ENCODE measurements at regions not wholly inside any gene's neighbourhood (a gene's known extent, or its start where the extent isn't known, plus 50 kb on each side); places are given as distances from the start of the nearest gene placed in this dataset.
"Not testable (repeated sequence)": the region's sequence is repeated elsewhere in the genome, so short reads cannot be mapped to it uniquely, and the experiment has no call there.

DNA sequence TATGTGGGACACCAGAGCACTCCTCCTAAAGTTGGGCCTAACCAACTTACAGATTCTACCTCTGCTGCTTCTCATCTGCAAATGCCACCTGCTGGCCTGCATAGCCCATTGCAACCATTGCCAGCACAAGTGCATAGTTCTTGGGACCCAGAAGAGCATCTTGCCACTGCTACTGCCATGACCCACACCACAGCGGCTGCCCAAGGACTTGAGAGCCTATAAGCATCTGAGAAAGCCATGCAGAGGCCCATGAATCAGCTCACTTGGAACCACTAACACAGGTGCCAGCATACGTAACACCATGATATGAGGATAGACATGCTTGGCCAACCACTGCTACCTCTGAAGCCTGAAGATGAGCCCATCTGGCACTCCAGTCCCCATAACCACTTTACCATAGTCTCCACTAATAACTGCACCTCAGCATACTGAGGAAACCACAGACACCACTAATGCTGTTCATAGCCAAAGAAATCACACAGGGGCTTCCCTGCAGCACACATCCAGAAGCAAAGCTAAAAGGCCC is 258.1 kb upstream of the AGTR2 start:
- no peak for DNase-seq

DNA sequence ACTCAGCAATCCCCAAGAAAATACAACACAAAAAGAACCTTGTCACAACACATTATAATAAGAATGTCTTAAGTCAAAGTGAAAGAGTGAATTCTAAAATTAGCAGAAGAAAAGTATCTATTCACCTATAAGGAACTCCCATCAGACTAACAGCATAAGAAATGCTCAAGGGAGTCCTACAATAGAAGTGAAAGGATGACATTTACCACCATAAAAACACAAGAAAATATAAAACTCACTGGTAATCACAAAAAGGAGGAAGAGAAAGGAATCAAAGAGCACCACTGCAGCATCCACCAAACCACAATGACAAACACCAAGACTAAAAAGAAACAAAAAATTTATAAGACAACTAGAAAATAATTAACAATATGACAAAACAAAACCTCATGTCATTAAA is 257.0 kb upstream of the AGTR2 start:
- no peak for DNase-seq

DNA sequence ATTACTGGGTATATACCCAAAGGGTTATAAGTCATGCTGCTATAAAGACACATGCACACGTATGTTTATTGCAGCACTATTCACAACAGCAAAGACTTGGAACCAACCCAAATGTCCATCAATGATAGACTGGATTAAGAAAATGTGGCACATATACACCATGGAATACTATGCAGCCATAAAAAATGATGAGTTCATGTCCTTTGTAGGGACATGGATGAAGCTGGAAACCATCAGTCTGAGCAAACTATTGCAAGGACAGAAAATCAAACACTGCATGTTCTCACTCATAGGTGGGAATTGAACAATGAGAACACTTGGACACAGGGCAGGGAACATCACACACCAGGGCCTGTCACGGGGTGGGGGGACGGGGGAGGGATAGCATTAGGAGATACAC is 254.9 kb upstream of the AGTR2 start:
- not testable (repeated sequence) for DNase-seq

DNA sequence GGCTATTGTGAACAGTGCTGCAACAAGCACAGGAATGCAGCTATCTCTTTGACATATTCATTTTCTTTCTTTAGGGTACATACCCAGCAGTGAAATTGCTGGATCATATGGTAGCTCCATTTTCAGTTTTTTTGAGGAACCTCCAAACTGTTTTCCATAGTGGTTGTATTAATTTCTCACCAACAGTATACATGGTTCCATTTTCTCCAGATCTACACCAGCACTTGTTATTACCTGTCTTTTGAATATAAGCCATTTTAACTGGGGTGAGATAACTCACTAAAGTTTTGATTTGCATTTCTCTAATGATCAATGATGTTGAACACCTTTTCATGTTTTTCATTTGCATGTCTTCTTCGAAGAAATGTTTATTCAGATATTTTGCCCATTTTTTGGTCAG is 241.1 kb upstream of the AGTR2 start:
- no peak for DNase-seq

DNA sequence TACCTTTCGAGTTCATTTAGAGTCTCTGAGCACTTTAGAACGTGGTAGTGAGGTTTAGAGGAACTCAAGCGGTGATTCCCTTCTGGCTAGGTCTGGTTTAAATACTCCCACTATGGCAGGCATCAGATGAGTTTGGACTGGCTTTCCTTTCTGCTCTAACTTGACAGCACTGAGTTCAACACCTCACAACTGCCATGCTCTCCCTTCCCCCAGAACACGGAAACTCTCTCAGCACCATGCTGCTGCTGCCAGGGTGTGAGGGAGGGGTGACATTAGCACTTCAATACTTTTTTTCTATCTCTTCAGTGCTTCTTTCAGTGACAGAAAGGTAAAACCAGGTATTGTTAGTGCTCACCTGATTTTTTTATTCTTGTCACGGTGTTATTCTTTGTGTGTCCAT is 234.5 kb upstream of the AGTR2 start:
- DNase-seq, result no peak

DNA sequence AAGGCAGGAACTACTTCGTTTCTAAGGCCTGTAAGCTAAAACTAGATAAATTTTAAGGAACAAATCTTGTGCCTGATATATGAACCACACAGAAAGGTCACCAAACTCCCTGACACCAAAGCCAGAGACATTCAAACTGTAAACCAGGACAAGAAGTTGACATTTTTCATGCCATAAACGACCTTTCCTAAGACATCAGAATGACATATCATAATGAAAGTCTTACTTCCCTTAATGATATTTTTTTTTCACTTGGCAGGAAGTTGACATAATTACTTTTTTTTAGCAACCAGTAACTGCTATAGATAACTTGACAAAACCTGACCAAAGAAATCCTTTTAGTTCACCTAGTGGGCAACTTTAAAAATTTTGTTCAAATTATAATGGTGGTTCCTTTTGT is 231.5 kb upstream of the AGTR2 start:
- no peak for DNase-seq

DNA sequence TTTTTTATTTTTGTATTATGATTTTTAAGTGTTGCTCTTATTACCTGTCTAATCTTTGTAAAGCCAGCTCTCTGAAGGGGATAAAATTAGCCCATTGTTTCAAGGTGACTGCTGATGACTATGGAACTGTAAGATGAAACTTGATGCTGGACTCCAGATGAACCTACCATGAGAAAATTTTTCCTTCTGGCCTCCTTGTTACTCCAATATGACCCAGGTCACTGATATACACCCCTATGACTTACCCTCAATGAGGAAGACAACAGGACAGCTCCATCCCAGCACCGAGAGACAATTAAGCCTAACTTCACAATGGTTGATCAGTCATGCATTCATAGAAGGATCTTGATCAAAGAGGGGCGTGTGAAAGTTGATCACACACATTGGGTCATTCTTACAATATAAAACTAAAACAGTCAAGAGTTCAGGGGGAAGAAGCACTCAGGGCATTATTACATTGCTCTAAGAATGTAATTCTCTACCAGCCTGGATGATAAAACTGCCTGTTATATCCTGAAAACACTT is 230.8 kb upstream of the AGTR2 start:
- DNase-seq, result no peak

DNA sequence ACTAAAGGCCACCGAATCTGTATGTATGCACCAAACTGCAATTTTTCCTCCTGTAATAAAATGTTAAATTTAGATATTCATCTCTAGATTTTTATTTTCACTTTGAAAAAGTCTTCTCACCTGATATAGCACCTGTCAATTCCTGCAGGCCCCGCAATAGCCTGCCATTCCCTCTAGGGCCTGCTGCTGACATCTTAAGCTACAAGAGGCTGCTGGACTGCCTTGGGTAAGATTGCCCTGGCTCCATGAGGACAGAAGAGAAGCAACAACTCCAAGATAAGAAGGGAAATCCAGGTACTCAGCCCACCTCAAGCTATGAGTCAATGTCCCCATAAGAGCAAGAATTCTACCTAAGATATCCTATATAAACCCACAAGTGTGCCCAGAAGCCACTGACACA is 230.2 kb upstream of the AGTR2 start:
- no peak for DNase-seq

DNA sequence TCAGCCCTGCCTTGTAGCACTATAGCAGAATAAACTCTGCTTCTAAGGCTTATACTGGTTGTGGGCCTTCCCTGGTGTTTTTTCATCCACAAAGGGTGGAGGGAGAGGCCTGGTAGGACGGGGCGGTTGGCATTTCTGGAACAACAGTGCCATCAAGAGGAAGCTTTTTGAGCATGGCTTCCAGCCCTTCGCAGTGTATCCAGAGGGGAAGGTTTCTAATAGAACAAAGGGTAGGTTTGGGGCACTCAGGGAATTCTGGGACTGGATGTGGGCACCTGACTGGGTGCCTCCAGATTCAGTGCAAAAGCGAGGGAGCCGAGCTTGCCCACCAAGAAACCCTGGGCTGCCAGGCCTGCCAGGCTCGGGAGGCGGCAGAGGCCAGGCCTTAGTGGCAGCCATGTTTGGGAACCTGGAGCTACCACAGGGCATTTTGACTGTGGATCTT is 229.6 kb upstream of the AGTR2 start:
- DNase-seq, result no peak

DNA sequence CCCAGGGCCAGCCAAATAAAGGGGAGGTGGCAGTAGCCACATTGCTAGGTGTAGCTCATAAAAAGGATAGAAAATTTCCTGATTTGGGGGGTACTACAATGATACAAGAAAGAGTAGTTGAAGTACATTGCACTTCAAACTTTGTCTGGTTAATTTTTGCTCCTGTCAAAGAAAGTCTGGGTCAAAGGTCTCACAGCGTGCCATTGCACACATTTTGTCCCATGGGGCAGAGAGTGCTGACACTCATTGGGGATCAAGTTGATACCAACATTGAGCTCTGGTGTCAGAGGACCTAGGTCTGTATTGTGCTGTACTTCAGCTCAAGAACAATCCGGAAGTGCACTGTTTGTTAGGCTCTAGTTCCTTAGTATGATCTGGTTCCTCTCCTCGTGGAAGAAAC is 229.2 kb upstream of the AGTR2 start:
- no peak for DNase-seq

DNA sequence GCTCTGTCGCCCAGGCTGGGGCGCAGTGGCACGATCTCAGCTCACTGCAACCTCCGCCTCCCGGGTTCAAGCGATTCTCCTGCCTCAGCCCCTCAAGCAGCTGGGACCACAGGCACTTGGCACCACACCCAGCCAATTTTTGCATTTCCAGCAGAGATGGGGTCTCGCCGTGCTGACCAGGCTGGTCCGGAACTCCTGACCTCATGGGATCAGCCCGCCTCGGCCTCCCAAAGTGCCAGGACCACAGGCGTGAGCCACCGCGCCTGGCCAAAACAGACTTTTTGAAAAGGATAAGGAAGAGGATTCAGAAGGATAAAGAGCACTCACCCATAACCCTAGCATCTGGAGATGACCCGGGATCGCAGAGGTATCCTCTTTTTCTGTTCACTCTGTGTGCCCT is 224.5 kb upstream of the AGTR2 start:
- DNase-seq, result no peak

DNA sequence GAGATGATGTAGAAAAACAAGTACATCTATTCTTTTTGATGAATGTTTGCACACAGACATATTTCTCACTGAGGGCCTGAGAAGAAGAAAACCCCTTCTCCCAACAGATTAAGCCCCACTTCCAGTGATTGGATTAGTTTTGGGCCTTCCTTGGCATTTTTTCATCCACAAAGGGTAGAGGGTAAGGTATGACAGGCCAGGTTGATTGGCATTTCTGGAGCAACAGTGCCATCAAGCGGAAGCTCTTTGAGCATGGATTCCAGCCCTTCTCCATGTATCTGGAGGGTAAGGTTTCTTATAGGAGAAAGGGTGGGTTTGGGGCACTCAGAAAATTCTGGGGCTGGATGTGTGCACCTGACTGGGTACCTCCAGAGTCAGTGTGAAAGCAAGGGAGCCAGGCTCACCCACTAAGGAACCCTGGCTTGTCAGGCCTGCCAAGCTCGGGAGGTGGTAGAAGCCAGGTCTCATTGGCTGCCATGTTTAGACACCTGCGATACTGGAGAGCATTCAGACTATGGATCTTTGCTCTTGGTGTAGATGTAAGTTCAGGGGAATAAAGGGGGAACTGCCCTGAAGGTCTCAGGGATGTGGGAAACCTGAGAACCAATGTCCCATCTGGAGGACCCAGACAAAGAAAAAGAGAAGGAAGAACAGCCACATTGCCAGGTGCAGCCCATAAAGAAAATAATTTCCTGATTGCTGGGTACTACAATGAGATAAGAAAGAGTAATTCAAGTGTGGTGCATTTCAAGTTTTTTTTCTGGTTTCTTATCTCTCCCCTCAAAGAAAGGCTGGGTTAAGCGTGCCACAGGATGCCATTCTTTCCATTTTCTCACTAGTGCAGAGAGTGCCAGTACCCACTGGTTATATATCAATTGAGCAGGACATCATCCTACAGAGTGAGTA is 222.3 kb upstream of the AGTR2 start:
- no peak for DNase-seq

DNA sequence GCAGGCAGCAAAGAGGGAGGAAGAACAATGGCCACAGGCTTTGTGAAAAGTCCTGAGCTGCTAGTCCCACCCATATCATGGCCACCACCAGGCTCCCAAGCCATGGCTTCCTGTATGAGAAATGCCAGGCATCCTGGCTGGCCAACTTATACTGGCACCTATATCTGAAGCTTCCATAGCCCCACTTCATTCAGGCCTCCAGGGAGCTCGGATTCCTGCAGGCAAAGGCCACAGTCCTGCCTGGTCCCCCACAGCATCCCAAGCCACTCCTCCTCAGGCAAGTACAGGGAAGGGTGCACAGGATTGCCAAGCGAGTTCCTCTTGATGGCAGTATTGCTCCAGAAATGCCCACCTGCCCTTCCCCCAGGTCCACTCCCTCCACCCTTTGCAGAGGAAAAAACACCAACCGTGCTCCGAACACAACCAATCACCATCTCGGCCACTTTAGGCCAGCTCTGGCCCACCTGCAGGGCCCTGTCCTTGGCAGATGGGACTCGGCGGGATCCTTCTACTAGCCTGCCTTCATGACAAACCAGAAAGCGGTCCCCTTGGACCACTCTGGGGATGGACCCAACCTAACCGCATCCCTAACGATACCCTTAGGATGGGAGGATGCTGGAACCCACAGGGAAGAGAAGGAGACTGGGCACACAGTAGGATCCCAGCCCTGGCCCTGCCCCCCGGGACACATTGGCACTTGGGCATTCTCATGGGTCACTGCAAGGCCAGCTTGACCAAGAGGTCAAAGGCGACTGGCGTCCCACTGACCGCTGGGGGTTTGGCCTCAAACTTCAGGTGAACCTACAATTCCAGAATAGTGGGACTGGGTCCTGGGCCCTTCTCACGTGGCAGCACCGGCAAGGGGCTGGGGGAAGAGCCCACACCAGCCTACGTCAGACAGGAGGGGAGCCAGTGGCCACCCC is 220.4 kb upstream of the AGTR2 start:
- no peak for DNase-seq

DNA sequence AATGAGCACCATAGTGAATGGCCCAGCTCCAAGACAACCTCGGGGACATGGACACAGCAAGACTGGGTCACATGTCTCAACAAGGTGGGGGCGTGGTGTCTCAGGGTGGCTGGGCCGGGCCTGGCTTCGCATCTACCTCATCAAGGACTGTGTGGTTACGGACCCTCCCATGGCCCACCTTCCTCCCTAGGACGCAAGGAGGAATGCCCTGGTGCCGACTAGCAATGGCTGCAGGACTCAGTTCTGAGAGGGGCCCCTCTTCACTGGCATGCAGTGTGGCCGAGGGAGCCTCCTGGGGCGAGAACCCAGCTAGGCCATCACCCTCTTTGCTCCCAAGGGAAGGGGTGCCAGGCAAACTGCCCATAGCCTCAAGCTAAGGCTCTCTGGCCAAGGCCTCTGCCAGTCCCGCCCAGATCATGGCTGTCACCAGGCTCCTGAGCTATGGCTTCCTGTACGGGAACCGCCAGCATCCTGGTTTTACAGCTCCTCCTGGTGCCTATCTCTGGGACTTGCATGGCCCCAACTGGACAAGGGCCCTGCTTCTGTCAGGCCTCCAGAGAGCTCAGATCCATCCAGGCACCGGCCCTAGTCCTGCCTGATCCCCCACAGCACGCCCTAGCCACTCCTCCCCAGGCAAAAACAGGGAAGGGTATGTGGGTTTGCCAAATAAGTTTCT is 218.0 kb upstream of the AGTR2 start:
- DNase-seq, result no peak

DNA sequence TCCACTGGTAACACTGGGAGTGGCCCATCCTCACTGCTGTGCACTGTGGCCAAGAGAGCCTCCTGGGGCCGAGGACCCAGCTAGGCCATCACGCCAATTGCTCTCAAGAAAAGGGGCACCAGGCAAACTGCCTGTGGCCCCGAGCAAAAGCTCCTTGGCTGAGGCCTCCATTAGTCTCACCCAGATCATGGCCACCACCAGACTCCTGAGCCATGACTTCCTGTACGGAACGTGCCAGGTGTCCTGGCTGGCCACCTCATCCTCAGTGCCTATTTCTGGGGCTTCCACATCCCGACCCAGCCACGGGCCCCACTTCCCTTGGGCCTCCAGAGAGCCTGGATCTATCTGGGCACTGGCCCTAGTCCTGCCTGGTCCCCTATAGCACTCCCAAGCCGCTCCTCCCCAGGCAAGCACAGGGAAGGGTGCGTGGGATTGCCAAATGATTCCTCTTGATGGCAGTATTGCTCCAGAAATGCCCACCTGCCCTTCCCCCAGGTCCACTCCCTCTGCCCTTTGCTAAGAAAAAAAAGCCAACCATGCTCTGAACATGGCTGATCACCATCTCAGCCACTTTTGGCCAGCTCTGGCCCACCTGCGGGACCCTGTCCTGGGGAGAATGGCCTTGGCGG is 212.6 kb upstream of the AGTR2 start:
- no peak for DNase-seq

DNA sequence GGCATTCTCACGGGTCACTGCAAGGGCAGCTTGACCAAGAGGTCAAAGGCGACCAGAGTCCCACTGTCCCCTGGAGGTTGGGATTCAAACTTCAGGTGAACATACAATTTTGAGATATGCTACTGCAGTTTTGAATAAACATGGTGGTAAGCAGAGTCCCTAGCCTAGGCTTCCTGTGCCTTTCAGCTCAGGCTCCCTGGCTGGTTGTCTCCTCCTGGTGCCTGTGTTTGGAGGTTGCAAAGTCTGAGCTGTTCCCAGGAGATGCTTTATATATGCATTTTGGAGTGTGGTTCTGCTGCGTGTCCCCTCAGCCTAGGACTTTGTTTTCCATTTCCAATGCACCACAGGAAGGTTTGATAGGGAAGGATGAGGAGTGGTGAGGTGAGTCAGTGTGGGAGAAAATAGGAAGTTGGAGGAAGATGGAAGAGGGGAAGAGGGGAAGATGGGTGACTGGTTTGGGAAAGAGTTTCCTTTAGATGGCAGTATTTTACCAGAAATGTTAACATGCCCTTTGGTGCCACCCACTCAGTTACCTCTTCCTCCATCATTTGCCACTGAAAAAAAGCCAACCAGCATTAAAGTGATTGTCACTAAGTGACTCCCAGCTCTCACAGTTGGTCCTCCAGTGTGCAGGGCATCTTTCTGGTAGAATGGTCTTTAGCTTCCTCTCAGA is 211.7 kb upstream of the AGTR2 start:
- DNase-seq, result no peak

DNA sequence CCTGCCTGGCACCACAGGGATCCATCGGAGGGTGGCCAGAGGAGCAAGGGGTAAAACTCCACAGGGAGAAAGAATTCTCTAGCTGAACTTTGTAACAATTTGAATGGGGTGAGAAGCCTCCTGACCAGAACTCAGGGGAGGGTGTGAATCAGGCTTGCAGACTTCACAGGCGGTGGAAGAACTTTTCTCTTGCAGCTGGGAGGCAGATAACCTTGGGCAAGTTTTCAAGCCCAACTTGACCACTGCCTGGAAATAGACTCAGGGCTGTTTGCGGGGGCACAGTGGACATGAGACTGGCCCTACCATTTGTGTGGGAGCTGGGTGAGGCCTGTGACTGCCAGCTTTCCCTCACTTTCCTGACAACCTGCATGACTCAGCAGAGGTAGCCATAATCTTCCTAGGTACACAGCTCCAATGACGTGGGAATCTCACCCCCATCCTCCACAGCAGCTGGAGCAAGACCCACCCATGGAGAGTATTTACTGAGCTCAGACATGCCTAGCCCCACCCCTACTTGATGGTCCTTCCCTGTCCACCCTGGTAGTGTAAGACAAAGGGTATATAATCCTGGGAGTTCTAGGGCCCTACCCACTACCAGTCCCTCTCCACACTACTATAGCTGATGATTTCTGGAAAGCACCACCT is 210.0 kb upstream of the AGTR2 start:
- no peak for DNase-seq

DNA sequence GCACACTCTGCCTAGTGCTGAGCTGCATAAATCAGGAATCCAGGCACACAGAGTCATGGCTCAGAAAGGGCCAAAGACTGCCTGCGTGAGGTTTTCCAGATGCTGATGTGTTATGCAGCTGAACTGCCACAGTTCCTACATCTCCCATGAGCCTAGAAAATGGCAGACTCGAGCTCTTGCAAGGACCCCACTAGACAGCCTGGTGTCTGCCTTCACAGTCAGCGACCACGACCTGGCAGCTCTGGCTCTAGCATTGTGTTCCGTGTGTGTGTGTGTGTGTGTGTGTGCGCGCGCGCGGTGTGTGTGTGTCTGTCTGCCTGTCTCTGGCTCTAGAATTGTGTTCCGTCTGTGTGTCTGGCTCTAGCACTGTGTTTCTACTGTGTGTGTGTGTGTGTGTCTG is 203.6 kb upstream of the AGTR2 start:
- no peak for DNase-seq

DNA sequence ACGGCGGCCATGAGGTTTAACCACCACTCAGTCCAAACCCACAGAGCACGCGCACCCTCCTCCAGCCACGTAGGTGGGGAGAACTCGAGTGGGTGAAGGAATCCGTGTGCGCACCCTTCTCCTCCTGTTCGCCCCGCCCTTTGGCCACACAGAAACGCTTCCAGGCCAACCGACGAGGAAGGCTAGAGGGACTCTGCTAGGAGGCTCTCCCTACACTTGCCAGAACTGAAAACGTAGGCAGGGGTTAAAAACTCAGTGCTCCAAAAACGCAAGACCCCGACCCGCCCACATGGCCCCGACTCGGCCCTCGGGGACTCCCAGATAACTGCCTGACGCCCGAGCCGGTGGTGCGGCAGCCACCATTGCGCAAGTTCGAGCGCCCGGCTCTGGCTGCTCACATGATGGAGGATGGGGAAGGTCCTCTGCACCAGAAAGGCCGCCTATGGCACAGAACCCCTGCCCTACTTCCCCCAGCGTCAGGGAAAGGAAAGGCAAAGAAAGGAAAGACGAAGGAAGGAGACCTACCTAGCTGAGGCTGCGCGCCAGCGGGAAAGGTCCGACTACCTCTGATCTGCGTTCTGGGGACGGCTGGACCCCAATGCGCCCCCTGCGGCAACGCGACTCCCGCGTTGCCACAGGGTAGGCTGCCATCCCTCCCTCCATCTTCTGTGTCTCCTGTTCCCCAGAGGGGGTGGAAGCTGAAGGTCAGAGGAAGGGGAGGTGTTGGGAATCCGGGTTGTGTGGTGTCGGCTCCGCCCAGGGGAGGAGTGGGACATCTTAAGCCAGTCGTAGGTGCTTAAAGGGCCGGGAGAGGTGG is 201.9 kb upstream of the AGTR2 start:
- peak; percentile 42 for DNase-seq

DNA sequence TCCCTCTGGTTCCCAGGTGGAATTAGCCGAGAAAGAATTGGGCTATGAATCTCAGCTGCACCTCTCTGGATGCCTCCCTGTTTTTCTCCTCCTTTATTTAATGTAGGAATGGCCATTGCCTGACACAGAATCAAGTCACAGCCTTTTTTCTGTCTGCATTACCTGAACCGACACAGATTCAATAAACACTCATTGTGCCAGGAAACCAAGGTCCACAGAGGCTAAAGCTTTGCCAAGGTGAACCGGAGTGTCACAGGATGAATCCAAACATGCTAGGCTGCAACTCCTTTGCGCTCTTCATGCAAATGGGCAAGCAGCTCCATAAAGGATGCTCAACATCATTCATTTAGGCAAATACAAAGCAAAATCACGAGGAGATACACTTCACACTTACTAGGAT is 199.8 kb upstream of the AGTR2 start:
- DNase-seq, result no peak
